Neural cell (in vitro differentiated cells): ENCODE measurements at regions not wholly inside any gene's neighbourhood (a gene's known extent, or its start where the extent isn't known, plus 50 kb on each side); places are given as distances from the start of the nearest gene placed in this dataset.

Experiments used
- H2AFZ ChIP-seq: fragments of 200-600, 300-800 bp; sonication (generic), shearing (Covaris generic); 2 replicates; pipeline ENCODE4 v1.6.0; 2014; ENCODE audit warnings: low read depth, mild to moderate bottlenecking, antibody characterized with exemption, low read length, moderate library complexity
- H3F3A ChIP-seq: fragments of 200-600 bp; shearing (Covaris generic); 2 replicates; pipeline ENCODE4 v1.6.1; 2016; ENCODE audit warnings: mild to moderate bottlenecking, moderate library complexity, mixed read lengths, antibody characterized with exemption, low read length; ENCODE audit not compliant: insufficient read depth, poor library complexity, severe bottlenecking
- H3K27ac ChIP-seq: fragments of 200-600, 300-800 bp; sonication (generic), shearing (Covaris generic); 2 replicates; pipeline ENCODE4 v1.5.1; 2014; ENCODE audit warnings: mild to moderate bottlenecking, low read length, moderate library complexity
- H3K27me3 ChIP-seq: fragments of 300-800, 200-600 bp; sonication (generic), shearing (Covaris generic); 2 replicates; pipeline ENCODE4 v1.6.0; 2014; ENCODE audit warnings: mild to moderate bottlenecking, low read depth, low read length, moderate library complexity; ENCODE audit not compliant: insufficient read depth
- H3K36me3 ChIP-seq: fragments of 300-800, 200-600 bp; sonication (generic), shearing (Covaris generic); 2 replicates; pipeline ENCODE4 v1.5.1; 2014; ENCODE audit warnings: mild to moderate bottlenecking, antibody characterized with exemption, low read length, moderate library complexity; ENCODE audit not compliant: insufficient read depth
- H3K4me2 ChIP-seq: fragments of 300-800, 200-600 bp; sonication (generic), shearing (Covaris generic); 2 replicates; pipeline ENCODE4 v1.6.0; 2014; ENCODE audit warnings: mild to moderate bottlenecking, low read length
- H3K4me3 ChIP-seq: fragments of 300-800, 200-600 bp; sonication (generic), shearing (Covaris generic); 2 replicates; pipeline ENCODE4 v1.5.1; 2014; ENCODE audit warnings: mild to moderate bottlenecking, low read length, moderate library complexity
- H3K79me2 ChIP-seq: fragments of 200-600 bp; shearing (Covaris generic); replicated peaks from 2 replicates; pipeline ENCODE4 v1.6.0; 2014; ENCODE audit warnings: mild to moderate bottlenecking, low read length, moderate library complexity; ENCODE audit not compliant: insufficient read depth
- H3K9ac ChIP-seq: fragments of 300-800, 200-600 bp; sonication (generic), shearing (Covaris generic); 2 replicates; pipeline ENCODE4 v1.6.1; 2016; ENCODE audit warnings: mild to moderate bottlenecking, low read length, mixed read lengths
- H3K9me2 ChIP-seq: fragments of 200-600 bp; shearing (Covaris generic); 2 replicates; pipeline ENCODE4 v1.6.1; 2016; ENCODE audit warnings: mild to moderate bottlenecking, low read length, mixed read lengths; ENCODE audit not compliant: insufficient read depth
- H3K9me3 ChIP-seq: fragments of 200-600, 300-800 bp; sonication (generic), shearing (Covaris generic); 2 replicates; pipeline ENCODE4 v1.6.1; 2016; ENCODE audit warnings: mild to moderate bottlenecking, mixed run types, low read length, moderate library complexity, mixed read lengths
- H4K20me1 ChIP-seq: fragments of 200-600 bp; shearing (Covaris generic); 2 replicates; pipeline ENCODE4 v1.6.1; 2016; ENCODE audit warnings: mild to moderate bottlenecking, mixed run types; ENCODE audit not compliant: insufficient read depth
- EZH2 ChIP-seq: fragments of 200-600, 300-800 bp; shearing (Covaris generic), sonication (generic); IDR thresholded peaks from 2 replicates; pipeline ENCODE4 v1.6.1; 2014; ENCODE audit warnings: antibody characterized with exemption, low read length, borderline replicate concordance, mild to moderate bottlenecking; ENCODE audit not compliant: insufficient read depth, poor library complexity, severe bottlenecking
- MXI1 ChIP-seq: fragments of 450-650 bp; conservative IDR thresholded peaks from 2 replicates; pipeline ENCODE4 v1.6.1; 2014; ENCODE audit warnings: antibody characterized with exemption, mild to moderate bottlenecking; ENCODE audit not compliant: poor library complexity, severe bottlenecking
- POLR2AphosphoS5 ChIP-seq: IDR thresholded peaks from 2 replicates; pipeline ENCODE4 v1.6.1; 2012
- RAD21 ChIP-seq: fragments of 450-650 bp; conservative IDR thresholded peaks from 2 replicates; pipeline ENCODE4 v1.6.1; 2014; ENCODE audit warnings: antibody characterized with exemption, mild to moderate bottlenecking, moderate library complexity
- SMC3 ChIP-seq: fragments of 450-650 bp; conservative IDR thresholded peaks from 2 replicates; pipeline ENCODE4 v1.6.1; 2014; ENCODE audit warnings: antibody characterized with exemption, mild to moderate bottlenecking, moderate library complexity; ENCODE audit not compliant: poor library complexity
- TAF1 ChIP-seq: IDR thresholded peaks from 2 replicates; pipeline ENCODE4 v1.6.1; 2012; ENCODE audit warnings: low read depth
- TF ChIP-seq, protein P1 (sequence below): fragments of 450-650 bp; IDR thresholded peaks from 2 replicates; pipeline ENCODE4 v1.5.1; 2014; ENCODE audit warnings: antibody characterized with exemption, mild to moderate bottlenecking, moderate library complexity; ENCODE audit not compliant: poor library complexity, severe bottlenecking
- TF ChIP-seq, protein P2 (sequence below): IDR thresholded peaks from 2 replicates; pipeline ENCODE4 v1.6.1; 2012; ENCODE audit warnings: borderline replicate concordance

DNA sequence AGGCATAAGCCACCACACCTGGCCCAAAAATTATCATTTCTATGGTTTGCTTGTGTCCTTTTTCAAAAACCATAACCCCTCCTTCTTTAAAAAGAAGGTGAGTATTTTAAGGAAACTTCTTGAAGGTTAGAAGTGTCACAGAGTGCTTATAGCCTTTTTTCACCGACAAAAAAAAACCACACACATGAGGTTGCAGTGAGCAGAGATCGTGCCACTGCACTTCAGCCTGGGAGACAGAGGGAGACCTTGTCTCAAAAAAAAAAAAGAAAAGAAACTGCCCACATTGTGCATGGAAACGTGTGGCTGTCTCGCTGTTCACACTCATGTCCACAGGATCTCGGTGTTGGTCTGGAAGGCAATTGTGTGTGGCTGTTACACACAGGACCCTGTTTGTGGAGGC is 157.4 kb upstream of the PFKP start:
- no peak overlapping the region for H3K27ac ChIP-seq

DNA sequence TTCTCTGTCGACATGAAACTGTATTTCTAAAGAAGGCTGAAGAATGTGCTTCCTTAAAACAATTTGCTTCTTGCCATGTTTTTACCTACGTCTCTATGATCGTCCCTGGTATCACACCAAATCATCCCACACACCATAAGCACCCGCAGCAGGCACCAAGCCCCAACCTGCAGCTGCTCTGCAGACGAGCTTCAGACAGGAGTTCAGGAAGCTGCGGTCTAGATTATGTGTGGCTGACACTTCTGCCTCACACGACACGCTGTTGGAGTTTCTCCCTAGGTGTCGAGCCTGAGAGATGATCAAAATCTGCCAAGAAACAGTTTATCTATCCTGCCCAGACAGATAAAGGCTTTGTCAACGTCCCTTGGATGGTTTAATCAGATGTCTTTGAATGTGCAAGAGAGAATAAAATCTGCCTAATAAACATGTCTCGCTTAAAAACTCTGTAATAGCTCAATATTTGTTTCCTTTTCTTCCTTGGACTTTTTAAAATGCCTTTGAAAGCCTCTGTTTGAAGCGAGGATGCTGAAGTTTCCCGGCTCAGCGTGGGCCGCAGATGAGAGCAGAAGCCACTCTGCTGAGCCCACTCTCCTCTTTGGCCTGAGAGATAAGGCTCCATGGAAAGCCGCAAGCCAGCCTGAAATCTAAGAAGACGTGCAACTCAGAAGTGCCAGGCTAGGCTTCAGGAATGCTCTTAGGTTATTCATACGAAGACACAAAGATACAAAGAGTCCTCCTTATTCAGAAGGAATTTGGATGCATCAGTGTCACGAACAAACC is 158.3 kb upstream of the PFKP start:
- no peaks in the 10 kb centered on the region for H3K9me3 ChIP-seq
- no peak overlapping the region for H3K27ac ChIP-seq
- no peaks in the 10 kb centered on the region for H3K36me3 ChIP-seq
- H3F3A ChIP-seq: no peaks in the 10 kb centered on the region
- H3K4me3 ChIP-seq: no peak overlapping the region
- no peak overlapping the region for H2AFZ ChIP-seq
- TF ChIP-seq POLR2AphosphoS5 (peak; percentile 14), SMC3 (no peak), TAF1 (no peak), EZH2 (no peak), RAD21 (no peak)
- TF ChIP-seq, protein P1, sequence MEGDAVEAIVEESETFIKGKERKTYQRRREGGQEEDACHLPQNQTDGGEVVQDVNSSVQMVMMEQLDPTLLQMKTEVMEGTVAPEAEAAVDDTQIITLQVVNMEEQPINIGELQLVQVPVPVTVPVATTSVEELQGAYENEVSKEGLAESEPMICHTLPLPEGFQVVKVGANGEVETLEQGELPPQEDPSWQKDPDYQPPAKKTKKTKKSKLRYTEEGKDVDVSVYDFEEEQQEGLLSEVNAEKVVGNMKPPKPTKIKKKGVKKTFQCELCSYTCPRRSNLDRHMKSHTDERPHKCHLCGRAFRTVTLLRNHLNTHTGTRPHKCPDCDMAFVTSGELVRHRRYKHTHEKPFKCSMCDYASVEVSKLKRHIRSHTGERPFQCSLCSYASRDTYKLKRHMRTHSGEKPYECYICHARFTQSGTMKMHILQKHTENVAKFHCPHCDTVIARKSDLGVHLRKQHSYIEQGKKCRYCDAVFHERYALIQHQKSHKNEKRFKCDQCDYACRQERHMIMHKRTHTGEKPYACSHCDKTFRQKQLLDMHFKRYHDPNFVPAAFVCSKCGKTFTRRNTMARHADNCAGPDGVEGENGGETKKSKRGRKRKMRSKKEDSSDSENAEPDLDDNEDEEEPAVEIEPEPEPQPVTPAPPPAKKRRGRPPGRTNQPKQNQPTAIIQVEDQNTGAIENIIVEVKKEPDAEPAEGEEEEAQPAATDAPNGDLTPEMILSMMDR: no peak
- no peaks in the 10 kb centered on the region for H3K27me3 ChIP-seq
- H4K20me1 ChIP-seq: no peaks in the 10 kb centered on the region
- no peak overlapping the region for H3K9ac ChIP-seq
- no peak overlapping the region for H3K4me2 ChIP-seq
- no peaks in the 10 kb centered on the region for H3K79me2 ChIP-seq
- no peaks in the 10 kb centered on the region for H3K9me2 ChIP-seq

More for the DNA sequence above, 157.4 kb upstream of the PFKP start:
- Histone ChIP-seq H2AFZ (no peak overlapping the region), H3K4me2 (no peak overlapping the region), H3K9ac (no peak overlapping the region), H3K4me3 (no peak overlapping the region), H3K9me3 (no peaks in the 10 kb centered on the region), H3K27me3 (no peaks in the 10 kb centered on the region), H4K20me1 (no peaks in the 10 kb centered on the region), H3K79me2 (no peaks in the 10 kb centered on the region), H3K36me3 (no peaks in the 10 kb centered on the region), H3F3A (no peaks in the 10 kb centered on the region), H3K9me2 (no peaks in the 10 kb centered on the region)
- no peak for TF ChIP-seq SMC3
- TF ChIP-seq, protein P2, sequence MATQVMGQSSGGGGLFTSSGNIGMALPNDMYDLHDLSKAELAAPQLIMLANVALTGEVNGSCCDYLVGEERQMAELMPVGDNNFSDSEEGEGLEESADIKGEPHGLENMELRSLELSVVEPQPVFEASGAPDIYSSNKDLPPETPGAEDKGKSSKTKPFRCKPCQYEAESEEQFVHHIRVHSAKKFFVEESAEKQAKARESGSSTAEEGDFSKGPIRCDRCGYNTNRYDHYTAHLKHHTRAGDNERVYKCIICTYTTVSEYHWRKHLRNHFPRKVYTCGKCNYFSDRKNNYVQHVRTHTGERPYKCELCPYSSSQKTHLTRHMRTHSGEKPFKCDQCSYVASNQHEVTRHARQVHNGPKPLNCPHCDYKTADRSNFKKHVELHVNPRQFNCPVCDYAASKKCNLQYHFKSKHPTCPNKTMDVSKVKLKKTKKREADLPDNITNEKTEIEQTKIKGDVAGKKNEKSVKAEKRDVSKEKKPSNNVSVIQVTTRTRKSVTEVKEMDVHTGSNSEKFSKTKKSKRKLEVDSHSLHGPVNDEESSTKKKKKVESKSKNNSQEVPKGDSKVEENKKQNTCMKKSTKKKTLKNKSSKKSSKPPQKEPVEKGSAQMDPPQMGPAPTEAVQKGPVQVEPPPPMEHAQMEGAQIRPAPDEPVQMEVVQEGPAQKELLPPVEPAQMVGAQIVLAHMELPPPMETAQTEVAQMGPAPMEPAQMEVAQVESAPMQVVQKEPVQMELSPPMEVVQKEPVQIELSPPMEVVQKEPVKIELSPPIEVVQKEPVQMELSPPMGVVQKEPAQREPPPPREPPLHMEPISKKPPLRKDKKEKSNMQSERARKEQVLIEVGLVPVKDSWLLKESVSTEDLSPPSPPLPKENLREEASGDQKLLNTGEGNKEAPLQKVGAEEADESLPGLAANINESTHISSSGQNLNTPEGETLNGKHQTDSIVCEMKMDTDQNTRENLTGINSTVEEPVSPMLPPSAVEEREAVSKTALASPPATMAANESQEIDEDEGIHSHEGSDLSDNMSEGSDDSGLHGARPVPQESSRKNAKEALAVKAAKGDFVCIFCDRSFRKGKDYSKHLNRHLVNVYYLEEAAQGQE: no peak
- no peak for TF ChIP-seq MXI1
- TF ChIP-seq EZH2: no peak
- TF ChIP-seq POLR2AphosphoS5: no peak
